ENCODE measurements at regions not wholly inside any gene's neighbourhood (a gene's known extent, or its start where the extent isn't known, plus 50 kb on each side); places are given as distances from the start of the nearest gene placed in this dataset.
"Not testable (repeated sequence)": the region's sequence is repeated elsewhere in the genome, so short reads cannot be mapped to it uniquely, and the experiment has no call there.

GRCh38 chr5:6076341-6077239, 301.8 kb downstream of the MED10 start:
- DNase-seq (ENCODE audit: low spot score): no peak

GRCh38 chr5:6072488-6072887, 305.9 kb downstream of the MED10 start:
- not testable (repeated sequence) for DNase-seq (ENCODE audit: low spot score)

- no peak for DNase-seq (ENCODE audit: low spot score)
These were observed 308.7 kb downstream of the MED10 start for GRCh38 chr5:6069496-6070185.

GRCh38 chr5:6066016-6066415, 312.3 kb downstream of the MED10 start:
- no peak for DNase-seq (ENCODE audit: low spot score)

GRCh38 chr5:6059137-6059800, 319.1 kb downstream of the MED10 start:
- DNase-seq (ENCODE audit: low spot score): no peak

- no peak for DNase-seq (ENCODE audit: low spot score)
These were observed 320.2 kb downstream of the MED10 start for GRCh38 chr5:6058055-6058715.

GRCh38 chr5:6056280-6056679, 322.1 kb downstream of the MED10 start:
- no peak for DNase-seq (ENCODE audit: low spot score)

- DNase-seq (ENCODE audit: low spot score): no peak
These were observed 328.7 kb downstream of the MED10 start for GRCh38 chr5:6049662-6050061.

GRCh38 chr5:6048746-6049145, 329.6 kb downstream of the MED10 start:
- no peak for DNase-seq (ENCODE audit: low spot score)

GRCh38 chr5:6046296-6046967, 331.9 kb downstream of the MED10 start:
- no peak for DNase-seq (ENCODE audit: low spot score)

- peak; percentile 60 for DNase-seq (ENCODE audit: low spot score)
These were observed 334.6 kb downstream of the MED10 start for GRCh38 chr5:6043491-6044310.

- DNase-seq (ENCODE audit: low spot score): peak; percentile 65
These were observed 336.3 kb downstream of the MED10 start for GRCh38 chr5:6041977-6042550.

- no peak for DNase-seq (ENCODE audit: low spot score)
These were observed 339.2 kb downstream of the MED10 start for GRCh38 chr5:6039111-6039510.

GRCh38 chr5:6036006-6036405, 342.3 kb downstream of the MED10 start:
- no peak for DNase-seq (ENCODE audit: low spot score)

- DNase-seq (ENCODE audit: low spot score): peak; percentile 85
These were observed 348.5 kb downstream of the MED10 start for GRCh38 chr5:6029811-6030271.

- no peak for DNase-seq (ENCODE audit: low spot score)
These were observed 351.5 kb downstream of the MED10 start for GRCh38 chr5:6026766-6027406.

- no peak for DNase-seq (ENCODE audit: low spot score)
These were observed 358.7 kb downstream of the MED10 start for GRCh38 chr5:6019612-6020011.

GRCh38 chr5:6013506-6013905, 364.8 kb downstream of the MED10 start:
- DNase-seq (ENCODE audit: low spot score): no peak

- DNase-seq (ENCODE audit: low spot score): no peak
These were observed 367.1 kb downstream of the MED10 start for GRCh38 chr5:6011199-6011598.

- DNase-seq (ENCODE audit: low spot score): no peak
These were observed 371.5 kb downstream of the MED10 start for GRCh38 chr5:6006838-6007314.

All from cerebellar cortex (tissue), 1 donor.